ENCODE measurements at regions not wholly inside any gene's neighbourhood (a gene's known extent, or its start where the extent isn't known, plus 50 kb on each side); places are given as distances from the start of the nearest gene placed in this dataset.

DNA sequence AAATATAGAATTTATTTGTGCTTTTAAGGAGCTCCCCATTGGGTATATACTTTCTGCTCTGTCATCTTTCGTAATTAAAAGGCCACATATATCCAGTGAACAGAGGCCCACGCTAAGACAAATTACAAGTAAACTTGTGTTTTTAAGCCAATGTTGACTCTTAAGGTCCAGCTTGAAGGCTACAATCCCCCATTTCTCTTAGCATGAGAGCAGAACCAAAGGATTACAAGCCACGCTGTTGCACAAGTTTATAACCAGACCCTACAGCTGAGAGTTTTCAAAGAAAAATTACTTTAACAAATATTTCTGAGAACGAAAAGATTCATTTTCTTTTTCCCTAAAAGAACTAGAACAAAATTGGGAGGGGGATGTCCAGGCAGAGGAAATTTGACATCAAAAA is 471.0 kb downstream of the TXNL1 start:
- Histone ChIP-seq H3K27ac (ENCODE audit: control insufficient read depth, insufficient read depth) (no peak overlapping the region), H3K4me3 (no peak overlapping the region), H3K9me3 (replicated peaks; ENCODE audit: control insufficient read depth, insufficient read depth, low read length) (no peaks in the 10 kb centered on the region), H3K79me2 (ENCODE audit: control insufficient read depth, insufficient read depth, low read length) (no peaks in the 10 kb centered on the region), H3K27me3 (replicated peaks in 1 of 2; ENCODE audit: control insufficient read depth in 2 of 2, insufficient read depth in 2 of 2, low read length in 1 of 2) (no peaks in the 10 kb centered on the region), H4K20me1 (ENCODE audit: control insufficient read depth, insufficient read depth) (no peaks in the 10 kb centered on the region), H3K4me1 (ENCODE audit: control insufficient read depth, insufficient read depth, low read length) (no peaks in the 10 kb centered on the region), H3K4me2 (ENCODE audit: control insufficient read depth, insufficient read depth) (no peak overlapping the region), H2AFZ (ENCODE audit: control insufficient read depth, low read depth, low read length) (no peak overlapping the region), H3K9ac (ENCODE audit: control insufficient read depth, insufficient read depth, low read length) (no peak overlapping the region), H3K36me3 (ENCODE audit: control insufficient read depth in 2 of 2, insufficient read depth in 2 of 2, low read length in 1 of 2) (no peaks in the 10 kb centered on the region)
- FAIRE-seq: no peak
- intact Hi-C loops (cut with micrococcal nuclease; ENCODE audit: unreplicated experiment) (no loop called here), in situ Hi-C loops (cut with MboI) (no loop called here)
- RAD21 ChIA-PET (ENCODE audit: unreplicated experiment): no interaction called here
- POLR2A ChIA-PET: no interaction called here
- ATAC-seq: no peak
- SMC1A ChIA-PET (ENCODE audit: uncharacterized antibody, unreplicated experiment): no interaction called here
- BruUV-seq (replicated peaks): no TSS peak
- no peak for TF ChIP-seq STAT3 (IDR thresholded peaks at IDR 0.05; ENCODE audit: low read depth, low read length)
- TF ChIP-seq BCLAF1 (IDR thresholded peaks at IDR 0.05): no peak
- TF ChIP-seq PAX8 (IDR thresholded peaks at IDR 0.05): no peak
- TF ChIP-seq, protein P1, sequence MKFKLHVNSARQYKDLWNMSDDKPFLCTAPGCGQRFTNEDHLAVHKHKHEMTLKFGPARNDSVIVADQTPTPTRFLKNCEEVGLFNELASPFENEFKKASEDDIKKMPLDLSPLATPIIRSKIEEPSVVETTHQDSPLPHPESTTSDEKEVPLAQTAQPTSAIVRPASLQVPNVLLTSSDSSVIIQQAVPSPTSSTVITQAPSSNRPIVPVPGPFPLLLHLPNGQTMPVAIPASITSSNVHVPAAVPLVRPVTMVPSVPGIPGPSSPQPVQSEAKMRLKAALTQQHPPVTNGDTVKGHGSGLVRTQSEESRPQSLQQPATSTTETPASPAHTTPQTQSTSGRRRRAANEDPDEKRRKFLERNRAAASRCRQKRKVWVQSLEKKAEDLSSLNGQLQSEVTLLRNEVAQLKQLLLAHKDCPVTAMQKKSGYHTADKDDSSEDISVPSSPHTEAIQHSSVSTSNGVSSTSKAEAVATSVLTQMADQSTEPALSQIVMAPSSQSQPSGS (IDR thresholded peaks at IDR 0.05; ENCODE audit: low read length): no peak
- no peak for DNase-seq (ENCODE audit: low read depth, low spot score)
- CTCF ChIA-PET: no interaction called here
- WGBS (ENCODE audit: insufficient coverage, insufficient replicate concordance, low lambda C conversion rate, missing lambda C conversion rate): 11% methylated on average over 4 of the region's 4 CpGs

DNA sequence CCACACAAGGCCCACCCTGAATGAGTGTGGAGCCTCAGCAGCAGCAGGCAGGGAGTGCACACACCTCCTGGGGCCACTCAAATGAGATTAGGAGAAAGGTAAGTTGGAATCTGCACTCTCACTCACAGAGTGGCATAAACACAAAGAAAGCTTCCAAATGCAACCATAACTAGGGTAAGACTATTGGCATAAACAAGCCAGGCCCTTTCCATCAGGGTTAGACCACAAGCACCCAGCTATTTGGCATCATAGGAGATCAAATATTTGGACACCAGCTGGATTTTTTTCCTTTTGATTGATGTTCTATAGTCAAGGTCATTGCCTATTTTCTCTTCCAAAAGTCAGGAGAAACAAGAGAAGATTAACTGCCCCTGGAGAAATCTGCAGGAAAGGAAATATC is 471.5 kb downstream of the TXNL1 start:
- DNase-seq (ENCODE audit: low read depth, low spot score): no peak
- no peak overlapping the region for H3K9ac ChIP-seq (ENCODE audit: control insufficient read depth, insufficient read depth, low read length)
- in situ Hi-C loops (cut with MboI) (no loop called here), intact Hi-C loops (cut with micrococcal nuclease; ENCODE audit: unreplicated experiment) (no loop called here)
- H3K9me3 ChIP-seq (replicated peaks; ENCODE audit: control insufficient read depth, insufficient read depth, low read length): no peaks in the 10 kb centered on the region
- no peaks in the 10 kb centered on the region for H3K4me1 ChIP-seq (ENCODE audit: control insufficient read depth, insufficient read depth, low read length)
- no peak overlapping the region for H3K4me2 ChIP-seq (ENCODE audit: control insufficient read depth, insufficient read depth)
- no peak for ATAC-seq
- H3K27me3 ChIP-seq (replicated peaks in 1 of 2; ENCODE audit: control insufficient read depth in 2 of 2, insufficient read depth in 2 of 2, low read length in 1 of 2): no peaks in the 10 kb centered on the region
- H3K79me2 ChIP-seq (ENCODE audit: control insufficient read depth, insufficient read depth, low read length): no peaks in the 10 kb centered on the region
- H4K20me1 ChIP-seq (ENCODE audit: control insufficient read depth, insufficient read depth): no peaks in the 10 kb centered on the region
- H3K4me3 ChIP-seq: no peak overlapping the region
- BruUV-seq (replicated peaks): no TSS peak
- ChIA-PET SMC1A (ENCODE audit: uncharacterized antibody, unreplicated experiment) (interaction anchor here (0.8 kb wide), 1 partner anchor 83 kb away, joined by 4 read pairs; no protein-coding TSS in a partner anchor), CTCF (no interaction called here), POLR2A (no interaction called here), RAD21 (ENCODE audit: unreplicated experiment) (no interaction called here)
- no peaks in the 10 kb centered on the region for H3K36me3 ChIP-seq (ENCODE audit: control insufficient read depth in 2 of 2, insufficient read depth in 2 of 2, low read length in 1 of 2)
- H2AFZ ChIP-seq (ENCODE audit: control insufficient read depth, low read depth, low read length): no peak overlapping the region
- no peak for FAIRE-seq
- H3K27ac ChIP-seq (ENCODE audit: control insufficient read depth, insufficient read depth): no peak overlapping the region
- TF ChIP-seq SKIL (IDR thresholded peaks at IDR 0.05; ENCODE audit: low read depth, poor library complexity, severe bottlenecking) (no peak), HSF1 (IDR thresholded peaks at IDR 0.05; ENCODE audit: low read depth, low read length) (no peak), NFYB (IDR thresholded peaks at IDR 0.05; ENCODE audit: insufficient read depth, low read depth, low read length) (no peak), POU2F2 (IDR thresholded peaks at IDR 0.05; ENCODE audit: borderline replicate concordance, low read depth, low read length) (no peak)
